ENCODE measurements at regions not wholly inside any gene's neighbourhood (a gene's known extent, or its start where the extent isn't known, plus 50 kb on each side); places are given as distances from the start of the nearest gene placed in this dataset.
"Not testable (repeated sequence)": the region's sequence is repeated elsewhere in the genome, so short reads cannot be mapped to it uniquely, and the experiment has no call there.

- not testable (repeated sequence) for H2AFZ ChIP-seq (ENCODE audit: low read depth, low read length); H2AK5ac ChIP-seq (ENCODE audit: low read length, severe bottlenecking); H3K27ac ChIP-seq (ENCODE audit: low read length, poor library complexity, severe bottlenecking); H3K4ac ChIP-seq (ENCODE audit: low read depth in 1 of 2, low read length in 2 of 2); H3K9me3 ChIP-seq (ENCODE audit: control insufficient read depth, low read length); H3K18ac ChIP-seq (ENCODE audit: low read depth in 1 of 2, low read length in 2 of 2); H3K4me1 ChIP-seq (ENCODE audit: control insufficient read depth, insufficient read depth, low read depth, low read length); H3K9ac ChIP-seq (ENCODE audit: low read length); H2BK120ac ChIP-seq (ENCODE audit: low read depth, low read length); H3K4me2 ChIP-seq (ENCODE audit: low read length, poor library complexity, severe bottlenecking); DNase-seq; H3K27me3 ChIP-seq (ENCODE audit: control insufficient read depth in 1 of 2, insufficient read depth in 1 of 2, low read length in 2 of 2); H3K23ac ChIP-seq (ENCODE audit: low read length in 2 of 2); H4K91ac ChIP-seq (ENCODE audit: low read length); H3K4me3 ChIP-seq (ENCODE audit: insufficient read depth in 1 of 2, low read depth in 1 of 2, low read length in 2 of 2); H3K14ac ChIP-seq (ENCODE audit: low read length in 2 of 2); H2BK5ac ChIP-seq (ENCODE audit: low read depth, low read length, poor library complexity, severe bottlenecking); H2BK12ac ChIP-seq (ENCODE audit: low read length in 2 of 2); H2BK15ac ChIP-seq (ENCODE audit: low read depth, poor library complexity, severe bottlenecking); H3K79me1 ChIP-seq (replicated peaks; ENCODE audit: low read length, poor library complexity, severe bottlenecking); H4K8ac ChIP-seq (ENCODE audit: low read length); H3K36me3 ChIP-seq (ENCODE audit: control insufficient read depth in 1 of 2, insufficient read depth in 2 of 2, low read depth in 1 of 2, low read length in 2 of 2)
- WGBS = 89% methylated on average over 1 of the region's 1 CpG
Observed at GRCh38 chr21:28837426-28837825, 155.3 kb downstream of the LTN1 start.

- H3K9ac ChIP-seq (ENCODE audit: low read length); H4K91ac ChIP-seq (ENCODE audit: low read length); H2BK120ac ChIP-seq (ENCODE audit: low read depth, low read length); H3K18ac ChIP-seq (ENCODE audit: low read depth in 1 of 2, low read length in 2 of 2); H3K36me3 ChIP-seq (ENCODE audit: control insufficient read depth in 1 of 2, insufficient read depth in 2 of 2, low read depth in 1 of 2, low read length in 2 of 2); H3K14ac ChIP-seq (ENCODE audit: low read length in 2 of 2); H2BK15ac ChIP-seq (ENCODE audit: low read depth, poor library complexity, severe bottlenecking); H3K27ac ChIP-seq (ENCODE audit: low read length, poor library complexity, severe bottlenecking); H2AFZ ChIP-seq (ENCODE audit: low read depth, low read length); H3K4me2 ChIP-seq (ENCODE audit: low read length, poor library complexity, severe bottlenecking); H3K79me1 ChIP-seq (replicated peaks; ENCODE audit: low read length, poor library complexity, severe bottlenecking); DNase-seq; H3K27me3 ChIP-seq (ENCODE audit: control insufficient read depth in 1 of 2, insufficient read depth in 1 of 2, low read length in 2 of 2); H2AK5ac ChIP-seq (ENCODE audit: low read length, severe bottlenecking); H2BK12ac ChIP-seq (ENCODE audit: low read length in 2 of 2); H3K4me1 ChIP-seq (ENCODE audit: control insufficient read depth, insufficient read depth, low read depth, low read length); H3K4ac ChIP-seq (ENCODE audit: low read depth in 1 of 2, low read length in 2 of 2); H3K4me3 ChIP-seq (ENCODE audit: insufficient read depth in 1 of 2, low read depth in 1 of 2, low read length in 2 of 2); H3K23ac ChIP-seq (ENCODE audit: low read length in 2 of 2); H2BK5ac ChIP-seq (ENCODE audit: low read depth, low read length, poor library complexity, severe bottlenecking); H3K9me3 ChIP-seq (ENCODE audit: control insufficient read depth, low read length); H4K8ac ChIP-seq (ENCODE audit: low read length): not testable (repeated sequence)
- WGBS = no CpG with 5 or more reads among the region's 1 CpG
Observed at GRCh38 chr21:28836588-28836987, 156.1 kb downstream of the LTN1 start.

GRCh38 chr21:28834335-28835238 is 158.1 kb downstream of the LTN1 start:
- no peak overlapping the region for H4K91ac ChIP-seq (ENCODE audit: low read length)
- H3K9me3 ChIP-seq (ENCODE audit: control insufficient read depth, low read length) = no peaks in the 10 kb centered on the region
- H3K14ac ChIP-seq (ENCODE audit: low read length in 2 of 2) = no peak overlapping the region
- DNase-seq = no peak
- H3K27ac ChIP-seq (ENCODE audit: low read length, poor library complexity, severe bottlenecking) = no peak overlapping the region
- H2BK15ac ChIP-seq (ENCODE audit: low read depth, poor library complexity, severe bottlenecking) = no peak overlapping the region
- no peak overlapping the region for H2BK120ac ChIP-seq (ENCODE audit: low read depth, low read length)
- H3K4me1 ChIP-seq (ENCODE audit: control insufficient read depth, insufficient read depth, low read depth, low read length) = peaks cover 1% of the 10 kb centered on the region
- 93% methylated on average over 6 of the region's 6 CpGs for WGBS
- no peak overlapping the region for H2BK5ac ChIP-seq (ENCODE audit: low read depth, low read length, poor library complexity, severe bottlenecking)
- no peaks in the 10 kb centered on the region for H3K27me3 ChIP-seq (ENCODE audit: control insufficient read depth in 1 of 2, insufficient read depth in 1 of 2, low read length in 2 of 2)
- H3K9ac ChIP-seq (ENCODE audit: low read length) = no peak overlapping the region
- no peak overlapping the region for H3K4ac ChIP-seq (ENCODE audit: low read depth in 1 of 2, low read length in 2 of 2)
- H2BK12ac ChIP-seq (ENCODE audit: low read length in 2 of 2) = no peak overlapping the region
- H3K23ac ChIP-seq (ENCODE audit: low read length in 2 of 2) = no peak overlapping the region
- no peaks in the 10 kb centered on the region for H3K36me3 ChIP-seq (ENCODE audit: control insufficient read depth in 1 of 2, insufficient read depth in 2 of 2, low read depth in 1 of 2, low read length in 2 of 2)
- H3K18ac ChIP-seq (ENCODE audit: low read depth in 1 of 2, low read length in 2 of 2) = no peak overlapping the region
- no peak overlapping the region for H2AFZ ChIP-seq (ENCODE audit: low read depth, low read length)
- H3K4me3 ChIP-seq (ENCODE audit: insufficient read depth in 1 of 2, low read depth in 1 of 2, low read length in 2 of 2) = no peak overlapping the region
- H3K4me2 ChIP-seq (ENCODE audit: low read length, poor library complexity, severe bottlenecking) = no peak overlapping the region
- H3K79me1 ChIP-seq (replicated peaks; ENCODE audit: low read length, poor library complexity, severe bottlenecking) = no peaks in the 10 kb centered on the region
- H4K8ac ChIP-seq (ENCODE audit: low read length) = no peak overlapping the region
- H2AK5ac ChIP-seq (ENCODE audit: low read length, severe bottlenecking) = no peak overlapping the region

GRCh38 chr21:28833609-28834008 is 159.1 kb downstream of the LTN1 start:
- Histone ChIP-seq H3K4ac (ENCODE audit: low read depth in 1 of 2, low read length in 2 of 2) (no peak overlapping the region), H3K9ac (ENCODE audit: low read length) (no peak overlapping the region), H3K27me3 (ENCODE audit: control insufficient read depth in 1 of 2, insufficient read depth in 1 of 2, low read length in 2 of 2) (no peaks in the 10 kb centered on the region), H2AK5ac (ENCODE audit: low read length, severe bottlenecking) (no peak overlapping the region), H3K4me3 (ENCODE audit: insufficient read depth in 1 of 2, low read depth in 1 of 2, low read length in 2 of 2) (no peak overlapping the region), H3K14ac (ENCODE audit: low read length in 2 of 2) (no peak overlapping the region), H2AFZ (ENCODE audit: low read depth, low read length) (no peak overlapping the region), H3K79me1 (replicated peaks; ENCODE audit: low read length, poor library complexity, severe bottlenecking) (no peaks in the 10 kb centered on the region), H2BK5ac (ENCODE audit: low read depth, low read length, poor library complexity, severe bottlenecking) (no peak overlapping the region), H2BK120ac (ENCODE audit: low read depth, low read length) (no peak overlapping the region), H3K4me2 (ENCODE audit: low read length, poor library complexity, severe bottlenecking) (no peak overlapping the region), H3K18ac (ENCODE audit: low read depth in 1 of 2, low read length in 2 of 2) (no peak overlapping the region), H3K23ac (ENCODE audit: low read length in 2 of 2) (no peak overlapping the region), H2BK15ac (ENCODE audit: low read depth, poor library complexity, severe bottlenecking) (no peak overlapping the region), H2BK12ac (ENCODE audit: low read length in 2 of 2) (no peak overlapping the region), H4K91ac (ENCODE audit: low read length) (no peak overlapping the region), H3K9me3 (ENCODE audit: control insufficient read depth, low read length) (no peaks in the 10 kb centered on the region), H3K36me3 (ENCODE audit: control insufficient read depth in 1 of 2, insufficient read depth in 2 of 2, low read depth in 1 of 2, low read length in 2 of 2) (no peaks in the 10 kb centered on the region), H3K27ac (ENCODE audit: low read length, poor library complexity, severe bottlenecking) (no peak overlapping the region), H4K8ac (ENCODE audit: low read length) (no peak overlapping the region), H3K4me1 (ENCODE audit: control insufficient read depth, insufficient read depth, low read depth, low read length) (peaks cover 1% of the 10 kb centered on the region)
- WGBS = 92% methylated on average over 3 of the region's 3 CpGs
- DNase-seq = no peak
